ENCODE measurements at regions not wholly inside any gene's neighbourhood (a gene's known extent, or its start where the extent isn't known, plus 50 kb on each side); places are given as distances from the start of the nearest gene placed in this dataset.

DNA sequence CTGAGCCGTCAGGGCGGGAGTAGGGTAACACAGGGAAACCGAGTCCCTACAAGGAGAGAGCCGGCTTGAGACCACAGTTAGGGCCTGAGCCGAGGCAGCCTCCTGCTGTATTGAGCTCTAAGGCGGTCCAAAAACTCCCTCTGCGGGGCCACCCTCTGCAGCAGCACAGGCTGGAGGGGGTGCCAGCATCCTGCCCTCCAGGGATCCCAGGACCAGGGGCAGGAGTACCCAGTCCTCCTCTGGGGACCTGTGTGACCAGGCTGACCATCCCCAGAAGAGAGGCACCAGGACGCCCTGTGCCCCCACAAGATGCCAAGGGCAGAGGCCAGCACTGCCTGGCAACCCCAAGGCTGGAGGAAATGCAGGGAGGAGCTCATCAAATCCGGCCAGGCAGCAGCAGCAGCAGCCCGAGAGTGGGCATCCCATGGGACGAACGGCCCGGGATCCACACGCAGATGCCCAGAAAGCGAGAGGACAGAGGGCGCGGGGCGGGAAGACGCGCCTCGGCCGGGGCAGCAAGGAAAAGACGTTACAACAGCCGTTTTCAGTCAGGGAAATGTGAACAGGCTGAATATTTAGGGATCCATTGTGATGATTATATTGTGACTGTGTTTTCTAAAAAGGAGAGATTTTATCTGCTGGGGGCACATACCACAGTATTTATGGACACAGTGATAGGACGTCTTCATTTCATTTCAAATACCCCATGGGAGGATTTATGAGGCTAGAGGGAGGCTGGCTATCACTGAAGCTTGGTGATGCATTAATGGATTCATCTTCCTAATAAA is 57.1 kb upstream of the COL18A1 start:
- TF ChIP-seq, protein P1, sequence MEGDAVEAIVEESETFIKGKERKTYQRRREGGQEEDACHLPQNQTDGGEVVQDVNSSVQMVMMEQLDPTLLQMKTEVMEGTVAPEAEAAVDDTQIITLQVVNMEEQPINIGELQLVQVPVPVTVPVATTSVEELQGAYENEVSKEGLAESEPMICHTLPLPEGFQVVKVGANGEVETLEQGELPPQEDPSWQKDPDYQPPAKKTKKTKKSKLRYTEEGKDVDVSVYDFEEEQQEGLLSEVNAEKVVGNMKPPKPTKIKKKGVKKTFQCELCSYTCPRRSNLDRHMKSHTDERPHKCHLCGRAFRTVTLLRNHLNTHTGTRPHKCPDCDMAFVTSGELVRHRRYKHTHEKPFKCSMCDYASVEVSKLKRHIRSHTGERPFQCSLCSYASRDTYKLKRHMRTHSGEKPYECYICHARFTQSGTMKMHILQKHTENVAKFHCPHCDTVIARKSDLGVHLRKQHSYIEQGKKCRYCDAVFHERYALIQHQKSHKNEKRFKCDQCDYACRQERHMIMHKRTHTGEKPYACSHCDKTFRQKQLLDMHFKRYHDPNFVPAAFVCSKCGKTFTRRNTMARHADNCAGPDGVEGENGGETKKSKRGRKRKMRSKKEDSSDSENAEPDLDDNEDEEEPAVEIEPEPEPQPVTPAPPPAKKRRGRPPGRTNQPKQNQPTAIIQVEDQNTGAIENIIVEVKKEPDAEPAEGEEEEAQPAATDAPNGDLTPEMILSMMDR (IDR thresholded peaks at IDR 0.05), result no peak
- TF ChIP-seq POLR2A (IDR thresholded peaks at IDR 0.05), result no peak
